Left renal cortex interstitium (tissue), 4 donors: ENCODE measurements at regions not wholly inside any gene's neighbourhood (a gene's known extent, or its start where the extent isn't known, plus 50 kb on each side); places are given as distances from the start of the nearest gene placed in this dataset.
"Not testable (repeated sequence)": the region's sequence is repeated elsewhere in the genome, so short reads cannot be mapped to it uniquely, and the experiment has no call there.

Experiments used
- DNase-seq, 4 donors: peaks; one replicate each; pipeline ENCODE4 v3.0.0-alpha.2; 2013; ENCODE audit warnings: low read depth in 4 of 4, low spot score in 2 of 4, missing footprints in 1 of 4

DNA sequence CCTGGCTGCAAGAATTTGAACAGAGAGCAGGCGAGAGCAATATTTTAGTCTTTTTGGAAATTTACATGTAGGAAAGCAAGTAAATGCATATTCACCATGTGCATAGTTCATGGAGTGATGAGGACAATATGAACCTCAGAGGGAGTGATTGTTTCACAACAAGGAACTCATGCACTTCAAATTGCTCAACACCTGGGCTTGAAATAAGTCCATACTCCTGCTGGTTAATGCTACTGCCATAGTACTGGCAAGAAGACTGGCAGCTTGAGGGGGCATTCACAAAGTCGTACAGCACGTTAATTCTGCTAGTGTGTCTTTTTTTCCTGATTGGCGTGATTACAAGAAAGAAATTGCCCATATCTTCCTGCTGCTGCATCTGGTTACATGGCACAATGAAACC, 267.6 kb downstream of the PCDH17 start:
- DNase-seq = no peak

DNA sequence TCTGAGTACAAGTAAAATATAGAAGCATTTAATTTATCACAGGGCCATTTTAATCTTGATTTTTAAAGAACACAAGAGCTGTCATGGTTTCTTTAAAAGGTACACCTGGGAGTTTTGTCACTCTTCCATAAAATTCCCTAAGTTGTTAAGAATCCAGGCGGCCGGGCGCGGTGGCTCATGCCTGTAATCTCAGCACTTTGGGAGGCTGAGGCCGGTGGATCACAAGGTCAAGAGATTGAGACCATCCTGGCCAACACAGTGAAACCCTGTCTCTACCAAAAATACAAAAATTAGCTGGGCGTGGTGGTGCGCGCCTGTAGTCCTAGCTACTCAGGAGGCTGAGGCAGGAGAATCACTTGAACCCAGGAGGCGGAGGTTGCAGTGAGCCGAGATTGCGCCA, 278.3 kb downstream of the PCDH17 start:
- DNase-seq = not testable (repeated sequence)

DNA sequence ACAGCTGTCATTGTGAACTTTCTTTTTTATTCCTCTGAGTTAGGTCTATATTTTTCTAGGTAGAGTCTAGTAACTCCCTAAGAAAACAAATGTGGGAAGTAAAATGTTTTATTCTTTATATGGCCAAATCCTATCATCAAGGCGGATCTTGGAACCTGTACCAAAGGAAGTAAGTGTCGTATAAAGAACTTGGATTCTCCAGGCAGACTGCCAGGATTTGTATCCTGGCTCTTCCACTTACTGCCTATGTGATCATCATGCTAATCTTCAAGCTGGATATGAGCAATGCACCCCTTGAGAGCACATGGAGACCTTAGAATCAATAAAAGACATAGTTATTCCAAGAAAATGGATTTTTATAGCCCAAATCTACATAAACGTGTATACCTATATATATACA, 286.5 kb downstream of the PCDH17 start:
- no peak for DNase-seq

DNA sequence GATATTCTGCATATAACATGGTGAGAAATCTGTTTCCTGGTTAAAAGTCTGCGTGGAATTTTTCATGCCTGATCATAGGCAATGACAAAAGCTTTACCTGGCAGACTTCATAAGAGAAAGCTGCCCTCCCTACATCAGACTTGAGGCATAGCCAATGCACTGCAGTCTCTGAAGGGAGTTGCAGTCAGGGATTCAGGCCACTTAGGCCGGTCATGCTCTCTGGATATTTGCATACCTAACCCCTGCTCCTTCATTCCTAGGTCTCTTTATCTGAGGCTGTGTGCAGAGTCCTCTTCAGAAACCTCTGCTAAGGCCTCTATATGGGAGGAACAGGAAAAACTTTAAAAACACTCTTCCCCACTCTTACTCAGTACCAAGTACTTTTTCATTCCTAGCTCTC, 287.4 kb downstream of the PCDH17 start:
- DNase-seq = no peak

DNA sequence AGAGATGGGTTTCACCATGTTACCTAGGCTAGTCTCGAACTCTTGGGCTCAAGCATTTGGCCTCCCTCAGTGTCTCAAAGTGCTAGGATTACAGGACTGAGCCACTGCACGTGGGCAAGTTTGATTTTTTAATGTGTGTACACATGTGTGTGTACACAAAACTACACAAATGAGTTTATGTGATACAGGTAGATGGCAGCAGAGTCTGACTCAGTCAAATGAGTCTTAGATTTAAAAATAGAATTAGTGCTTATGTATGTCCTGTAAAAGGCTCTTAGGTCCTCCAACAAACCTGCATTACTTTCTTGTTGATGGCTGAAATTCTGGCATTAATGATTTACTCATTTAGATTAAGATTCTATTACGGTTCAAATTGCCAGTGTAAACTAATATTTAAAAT, 293.7 kb downstream of the PCDH17 start:
- no peak for DNase-seq

DNA sequence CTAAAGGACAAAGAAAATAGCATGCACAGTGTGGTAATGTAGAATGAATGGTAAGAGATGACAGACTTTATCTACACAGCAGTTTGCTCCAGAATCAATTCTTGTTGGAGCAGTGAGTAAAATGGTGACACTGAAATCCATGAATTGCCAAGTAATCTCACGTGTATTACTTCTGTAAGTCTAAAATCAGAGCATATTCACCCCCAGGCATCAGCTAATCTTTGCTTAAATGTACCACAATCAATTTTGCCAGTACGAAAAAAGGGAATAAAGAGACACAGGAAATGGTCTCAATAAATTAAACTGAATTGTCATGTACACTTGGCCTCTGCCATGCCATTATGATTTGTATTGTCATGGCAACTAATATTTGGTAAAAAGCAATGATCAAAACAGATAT, 294.2 kb downstream of the PCDH17 start:
- DNase-seq = no peak

DNA sequence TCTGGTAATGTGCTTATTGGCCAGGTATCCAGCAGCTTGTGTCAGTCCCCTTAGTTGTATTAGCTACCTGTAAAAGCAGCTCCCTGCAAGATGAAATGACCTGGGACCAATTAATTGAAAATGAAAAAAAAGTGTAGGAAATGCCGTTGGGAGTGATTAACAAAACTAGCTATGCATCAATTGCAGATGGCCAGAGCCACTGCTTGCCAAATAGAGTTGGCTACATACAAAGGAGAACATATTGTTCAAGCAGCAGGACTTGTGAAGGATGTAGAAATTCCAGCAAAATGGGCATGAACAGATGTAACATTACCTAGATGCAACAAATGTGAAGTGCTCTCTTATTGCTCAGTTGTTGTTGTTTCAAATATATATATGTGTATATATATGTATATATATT, 300.5 kb downstream of the PCDH17 start:
- no peak for DNase-seq

DNA sequence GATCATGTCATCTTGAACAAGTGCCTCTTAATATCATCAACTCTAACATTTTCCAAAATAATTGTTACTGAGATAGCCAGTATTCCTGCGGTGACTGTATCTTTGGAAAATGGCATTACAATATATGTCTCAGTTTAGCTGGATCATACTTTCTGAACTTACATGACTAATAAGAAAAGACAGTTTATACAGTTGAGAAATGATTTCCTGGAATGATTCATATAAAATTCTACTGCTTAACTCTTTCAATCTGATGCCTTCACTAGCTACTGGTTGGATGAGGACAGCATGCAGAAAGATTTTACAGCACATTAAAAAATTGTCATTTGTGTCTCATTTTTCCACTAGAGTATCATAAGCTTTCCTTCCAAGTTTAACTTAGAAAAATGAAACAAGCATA, 302.1 kb downstream of the PCDH17 start:
- no peak for DNase-seq

DNA sequence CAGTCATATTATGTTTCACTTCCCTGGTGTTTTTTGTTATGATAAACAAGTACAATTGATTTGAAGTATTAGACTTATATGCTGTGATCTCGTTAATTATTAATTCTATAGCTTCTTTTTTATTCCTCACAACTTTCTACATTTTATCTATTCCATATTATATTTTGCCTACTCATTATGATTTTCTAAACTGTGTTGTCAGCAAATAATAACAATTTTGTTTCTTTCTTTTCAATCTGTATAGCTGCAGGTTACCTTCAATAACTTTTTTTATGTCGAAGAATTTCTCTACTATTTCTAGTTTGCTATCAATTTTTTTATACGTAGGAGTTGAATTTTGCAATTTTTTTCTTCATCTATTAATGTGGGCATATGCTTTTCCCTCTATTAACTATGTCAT, 304.4 kb downstream of the PCDH17 start:
- no peak for DNase-seq

DNA sequence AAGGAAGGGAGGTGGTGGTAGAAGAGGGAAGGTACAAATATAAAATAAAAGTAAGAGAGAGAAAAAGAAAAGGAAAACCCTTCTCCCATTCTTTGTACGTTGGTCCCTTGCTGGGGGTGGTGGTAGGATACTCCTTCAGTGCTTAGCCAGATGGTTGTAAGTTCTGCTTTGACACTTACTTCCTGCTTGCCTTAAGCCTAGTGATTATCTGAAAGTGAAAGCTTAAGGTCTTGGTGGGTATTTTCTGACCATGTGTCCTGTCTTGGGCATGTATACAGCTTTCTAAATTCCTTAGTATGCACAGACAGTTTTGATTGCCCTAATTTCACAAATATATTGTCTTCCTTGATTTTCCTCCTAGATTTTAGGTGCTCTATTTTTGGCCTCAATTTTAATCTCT, 314.8 kb downstream of the PCDH17 start:
- no peak for DNase-seq

DNA sequence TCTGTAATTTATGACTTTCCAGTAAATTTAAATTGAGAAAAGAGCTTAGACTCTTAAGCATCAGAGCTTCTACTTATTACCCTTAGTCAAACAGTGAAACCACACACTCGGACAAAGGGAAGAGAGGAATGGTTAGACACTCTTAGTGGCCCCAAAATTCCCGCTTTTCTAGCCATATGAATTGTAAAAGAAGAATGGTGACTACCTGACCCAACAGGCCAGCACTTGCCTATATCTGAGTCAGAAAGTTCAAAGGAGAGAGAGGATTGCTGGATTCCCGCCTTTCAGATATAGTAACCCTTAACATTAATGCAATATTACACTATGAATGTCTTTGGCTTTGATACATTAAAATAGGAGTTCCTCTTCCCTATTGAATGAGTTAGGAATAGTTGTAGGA, 317.3 kb downstream of the PCDH17 start:
- no peak for DNase-seq

DNA sequence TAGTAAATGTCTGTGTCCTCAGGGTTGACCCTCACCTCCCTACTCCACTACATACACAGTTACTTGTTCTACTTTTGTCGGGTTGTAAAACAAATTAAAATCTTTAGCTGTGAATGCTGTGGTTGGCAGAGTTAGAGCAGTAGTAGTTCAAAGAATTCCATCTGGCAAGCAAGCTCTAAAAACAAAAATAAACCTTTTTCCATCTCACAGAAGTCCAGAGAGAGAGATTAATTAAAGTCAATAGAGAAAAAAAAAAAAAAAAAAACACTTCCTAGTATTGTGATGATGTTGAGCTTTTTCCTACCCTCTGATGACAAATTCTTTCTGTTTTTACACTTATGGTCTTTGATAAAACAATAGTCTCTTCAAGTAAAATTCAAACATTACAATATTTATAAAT, 338.4 kb downstream of the PCDH17 start:
- DNase-seq = no peak

DNA sequence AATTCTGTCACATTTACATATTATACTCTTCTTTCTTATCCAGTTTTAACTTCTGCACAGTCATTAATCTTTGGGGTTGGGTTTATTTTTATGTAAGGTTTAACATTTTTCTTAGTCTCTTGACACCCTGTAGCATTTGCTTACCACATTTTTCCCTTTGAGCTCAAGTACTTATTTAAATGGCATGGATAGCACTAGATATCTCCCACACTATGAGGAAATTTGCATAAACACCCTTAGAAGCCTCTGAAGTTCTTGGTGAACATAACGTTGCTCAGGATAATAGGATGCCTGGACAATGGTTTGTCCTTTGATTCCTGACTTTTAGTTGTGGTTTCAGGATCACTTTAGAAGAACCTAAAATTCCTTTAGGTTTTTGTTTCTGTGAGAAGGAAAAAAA, 338.9 kb downstream of the PCDH17 start:
- no peak for DNase-seq

DNA sequence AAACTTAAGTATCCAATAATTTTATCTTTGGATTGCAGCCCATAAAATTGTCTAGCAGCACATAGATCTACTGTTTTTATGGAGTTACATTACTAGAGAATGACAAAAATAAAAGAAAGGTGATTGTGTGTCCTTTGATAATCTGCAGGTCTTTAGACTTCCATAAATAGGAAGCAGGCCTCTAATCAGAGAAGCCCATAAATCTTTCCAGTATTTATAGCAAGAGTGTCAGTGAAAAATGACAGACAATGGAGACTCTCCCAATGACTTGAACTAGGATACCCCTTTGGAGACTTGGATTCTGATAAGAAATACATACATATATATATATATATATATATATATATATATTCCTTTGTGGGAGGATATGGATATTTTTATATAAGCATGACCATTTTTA, 351.2 kb downstream of the PCDH17 start:
- no peak for DNase-seq

DNA sequence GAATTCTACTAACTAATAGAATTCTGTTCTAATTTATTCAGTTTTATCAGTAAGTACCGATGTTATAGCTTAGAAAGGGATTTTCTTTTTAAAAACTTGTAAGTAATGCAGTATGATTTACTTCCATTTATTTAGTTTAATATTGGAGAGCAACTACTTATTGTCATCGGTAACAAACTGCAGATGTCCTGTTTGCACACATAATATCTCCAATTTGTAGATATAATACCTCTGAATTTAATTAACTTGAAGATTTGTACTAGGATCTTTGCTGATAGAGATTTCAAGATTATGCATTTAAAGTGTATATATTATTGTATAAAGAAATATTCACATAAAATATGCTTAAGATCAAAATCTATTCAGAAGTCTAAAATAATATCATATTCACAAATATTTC, 356.7 kb downstream of the PCDH17 start:
- DNase-seq = no peak

DNA sequence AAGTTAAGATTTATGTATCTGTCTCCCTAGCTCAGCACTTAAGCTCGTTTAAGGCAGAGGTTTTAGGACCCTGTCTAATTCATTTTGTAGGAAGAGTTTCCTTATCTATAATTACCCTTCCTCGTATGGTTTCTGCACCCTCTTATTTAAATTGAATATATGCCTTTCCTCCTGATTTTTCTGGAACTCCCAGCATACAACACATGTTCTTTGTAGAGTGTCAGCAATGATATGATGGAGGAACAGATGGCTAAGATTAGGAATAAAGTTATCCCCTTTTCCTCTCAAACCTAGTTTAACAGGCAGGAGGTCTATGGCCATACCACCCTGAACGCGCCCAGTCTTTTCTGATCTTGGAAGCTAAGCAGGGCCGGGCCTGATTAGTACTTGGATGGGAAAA, 359.5 kb downstream of the PCDH17 start:
- DNase-seq = no peak

DNA sequence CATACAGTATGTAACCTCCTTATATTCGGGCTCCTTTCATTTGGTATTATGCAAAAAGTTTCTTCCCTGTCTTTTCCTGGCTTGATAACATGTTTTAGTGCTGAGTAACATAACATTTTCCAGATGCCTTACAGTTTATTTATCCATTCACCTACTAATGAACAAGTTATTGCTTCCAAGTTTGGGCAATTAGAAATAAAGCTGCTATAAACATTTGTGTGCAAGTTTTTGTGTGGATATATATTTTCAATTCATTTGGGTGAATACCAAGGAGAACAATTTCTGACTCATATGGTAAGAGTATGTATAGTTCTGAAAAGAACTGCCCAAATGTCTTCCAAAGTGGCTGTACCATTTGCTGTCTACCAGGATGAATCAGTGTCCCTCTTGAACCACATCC, 360.9 kb downstream of the PCDH17 start:
- DNase-seq = no peak

DNA sequence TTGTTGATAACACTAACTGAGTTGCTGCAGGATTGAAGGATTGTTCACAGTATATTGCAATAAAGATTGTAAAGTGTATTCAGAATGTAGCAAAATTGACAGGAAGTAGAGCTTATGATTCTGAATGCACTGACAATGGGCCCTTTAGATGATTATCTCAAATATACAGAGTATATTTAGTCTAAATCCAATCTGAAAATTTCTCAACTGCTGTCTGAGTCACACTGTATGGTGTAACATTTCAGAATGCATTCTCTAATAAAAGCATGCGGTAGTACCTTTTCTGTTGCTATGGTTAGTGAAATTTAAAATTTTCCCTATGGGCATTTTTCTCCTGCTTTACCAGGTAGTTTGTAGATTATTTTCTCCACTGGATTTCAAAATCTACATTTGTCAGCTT, 365.2 kb downstream of the PCDH17 start:
- DNase-seq = no peak

DNA sequence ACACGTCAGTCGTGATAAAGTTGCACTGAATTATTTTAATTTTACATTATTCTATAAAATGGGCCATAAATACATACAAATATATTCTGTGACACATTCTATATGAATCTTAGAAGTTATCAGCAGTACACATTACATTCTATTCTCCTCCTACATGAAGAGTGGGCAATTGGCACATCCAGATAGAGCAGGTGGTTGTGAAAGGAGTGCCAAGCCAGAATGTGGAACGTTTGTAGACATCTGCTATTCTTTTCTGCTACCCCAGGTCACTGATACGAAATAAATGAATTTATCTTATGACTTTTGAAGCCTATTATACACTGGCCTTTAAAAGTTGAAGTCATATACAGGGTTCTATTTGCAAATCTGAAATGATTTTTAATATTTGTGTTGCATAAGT, 373.2 kb downstream of the PCDH17 start:
- no peak for DNase-seq

DNA sequence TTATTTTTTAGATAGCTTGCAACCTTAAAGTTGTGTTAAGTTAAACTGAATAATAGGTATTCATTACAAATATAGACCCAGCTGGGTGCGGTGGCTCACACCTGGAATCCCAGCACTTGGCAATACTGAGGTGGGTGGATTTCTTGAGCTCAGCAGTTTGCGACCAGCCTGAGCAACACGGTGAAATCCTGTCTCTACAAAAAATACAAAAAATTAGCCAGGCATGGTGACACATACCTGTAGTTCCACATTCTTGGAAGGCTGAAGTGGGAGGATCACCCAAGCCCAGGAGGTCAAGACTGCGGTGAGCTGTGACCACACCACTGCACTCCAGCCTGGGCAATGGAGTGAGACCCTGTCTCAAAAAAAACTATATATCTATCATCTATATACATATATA, 386.5 kb downstream of the PCDH17 start:
- DNase-seq = no peak

DNA sequence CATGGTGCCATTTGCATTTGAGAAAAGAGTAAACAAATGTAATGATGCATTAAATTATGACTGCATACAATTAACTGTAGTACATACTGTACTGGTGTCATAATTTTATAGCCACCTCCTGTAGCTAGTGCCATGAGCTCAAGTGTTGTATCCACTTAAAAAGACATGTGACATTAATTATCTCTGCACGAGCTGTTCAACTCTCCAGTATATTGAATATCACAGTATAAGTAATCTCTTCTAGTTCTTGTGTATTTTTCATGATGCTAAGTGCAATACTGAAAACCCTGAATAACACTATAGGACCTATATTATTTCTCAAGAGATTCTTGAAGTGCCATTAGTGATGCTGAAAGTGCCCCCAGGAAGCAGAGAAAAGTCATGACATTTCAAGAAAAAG, 387.3 kb downstream of the PCDH17 start:
- no peak for DNase-seq

DNA sequence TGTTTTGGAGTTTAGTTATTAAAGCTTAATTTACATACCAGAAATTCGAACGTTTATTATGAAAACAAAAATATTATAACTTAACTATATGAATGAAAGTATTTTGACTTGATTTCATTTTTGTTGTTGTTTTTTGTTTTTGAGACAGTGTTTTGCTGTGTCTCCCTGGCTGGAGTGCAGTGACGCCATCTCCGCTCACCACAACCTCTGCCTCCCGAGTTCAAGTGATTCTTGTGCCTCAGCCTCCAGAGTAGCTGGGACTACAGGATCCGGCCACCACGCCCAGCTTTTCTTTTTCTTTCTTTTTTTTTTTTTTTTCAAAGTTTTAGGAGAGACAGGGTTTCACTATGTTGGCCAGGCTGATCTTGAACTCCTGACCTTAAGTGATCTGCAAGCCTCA, 392.6 kb downstream of the PCDH17 start:
- no peak for DNase-seq

DNA sequence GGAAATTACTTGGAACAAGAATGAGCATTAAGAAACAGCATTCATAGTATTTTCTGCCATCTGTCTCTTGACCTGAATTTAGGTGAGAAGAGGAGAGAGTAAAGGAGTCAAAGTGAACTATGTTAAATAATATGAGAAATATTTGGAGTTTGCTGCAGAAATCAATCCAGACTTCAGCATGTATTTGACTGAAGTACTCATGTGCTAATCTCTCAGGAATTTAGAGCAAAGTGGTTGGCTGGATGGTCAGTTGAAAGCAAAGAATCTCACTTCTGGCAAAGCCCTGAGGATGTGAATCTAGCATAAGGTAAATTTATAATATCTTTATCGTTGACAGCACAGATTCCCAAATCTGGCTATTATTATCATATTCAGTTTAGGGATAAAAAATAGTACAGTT, 394.3 kb downstream of the PCDH17 start:
- no peak for DNase-seq
